ENCODE measurements at regions not wholly inside any gene's neighbourhood (a gene's known extent, or its start where the extent isn't known, plus 50 kb on each side); places are given as distances from the start of the nearest gene placed in this dataset.

- no peaks in the 10 kb centered on the region for H3K4me1 Mint-ChIP-seq
- H3K4me3 Mint-ChIP-seq = no peak overlapping the region
- no peaks in the 10 kb centered on the region for H3K27me3 ChIP-seq (ENCODE audit: control insufficient read depth in 2 of 2, insufficient read depth in 2 of 2, low read length in 2 of 2)
- H3K4me3 ChIP-seq (replicated peaks in 1 of 3; ENCODE audit: low read depth in 2 of 3, low read length in 3 of 3) = no peak overlapping the region
- H3K4me1 ChIP-seq (ENCODE audit: control insufficient read depth in 1 of 2, insufficient read depth in 2 of 2, low read length in 2 of 2) = no peaks in the 10 kb centered on the region
- H2AFZ ChIP-seq (ENCODE audit: insufficient read depth, low read depth, low read length, poor library complexity, severe bottlenecking) = no peak overlapping the region
- no peaks in the 10 kb centered on the region for H3K79me2 ChIP-seq (ENCODE audit: insufficient read depth, low read length)
- TF ChIP-seq CTCF (IDR thresholded peaks at IDR 0.05) = no peak
- H4K20me1 ChIP-seq (ENCODE audit: insufficient read depth, low read length) = no peaks in the 10 kb centered on the region
- H3K9me3 ChIP-seq (replicated peaks in 1 of 2; ENCODE audit: control insufficient read depth in 1 of 2, insufficient read depth in 1 of 2, low read length in 2 of 2) = no peaks in the 10 kb centered on the region
- no peak for DNase-seq
- intact Hi-C loops (cut with micrococcal nuclease) = no loop called here
- no peaks in the 10 kb centered on the region for H3K36me3 Mint-ChIP-seq
- peaks cover 0 to 4% (median 0%) of the 10 kb centered on the region in 7 donors for H3K9me3 Mint-ChIP-seq
- H3K27ac Mint-ChIP-seq = no peak overlapping the region
- H3K36me3 ChIP-seq (replicated peaks in 1 of 2; ENCODE audit: control insufficient read depth in 1 of 2, insufficient read depth in 2 of 2, low read length in 2 of 2) = no peaks in the 10 kb centered on the region
- H3K4me2 ChIP-seq (replicated peaks; ENCODE audit: extremely low read depth, low read length, poor library complexity, severe bottlenecking) = no peak overlapping the region
- no peak overlapping the region for H3K9ac ChIP-seq (ENCODE audit: insufficient read depth, low read length, poor library complexity, severe bottlenecking)
- H3K27ac ChIP-seq (ENCODE audit: low read depth in 1 of 2, low read length in 2 of 2) = no peak overlapping the region
- peaks cover 0 to 3% (median 1%) of the 10 kb centered on the region in 3 donors for H3K27me3 Mint-ChIP-seq (ENCODE audit: low read depth in 3 of 3)
These were observed 54.0 kb upstream of the PTPRK start for GRCh38 chr6:128574402-128574801.

- Histone ChIP-seq H3K4me2 (replicated peaks; ENCODE audit: extremely low read depth, low read length, poor library complexity, severe bottlenecking) (no peak overlapping the region), H4K20me1 (ENCODE audit: insufficient read depth, low read length) (no peaks in the 10 kb centered on the region)
These were observed 52.6 kb upstream of the PTPRK start for GRCh38 chr6:128573036-128573435.

More at GRCh38 chr6:128573036-128573435, 52.6 kb upstream of the PTPRK start:
- no peak overlapping the region for H3K27ac ChIP-seq (ENCODE audit: low read depth in 1 of 2, low read length in 2 of 2)
- H3K27ac Mint-ChIP-seq = no peak overlapping the region
- H3K36me3 Mint-ChIP-seq = no peaks in the 10 kb centered on the region
- H3K79me2 ChIP-seq (ENCODE audit: insufficient read depth, low read length) = no peaks in the 10 kb centered on the region
- H3K4me1 Mint-ChIP-seq = no peaks in the 10 kb centered on the region
- no peaks in the 10 kb centered on the region for H3K4me1 ChIP-seq (ENCODE audit: control insufficient read depth in 1 of 2, insufficient read depth in 2 of 2, low read length in 2 of 2)
- H2AFZ ChIP-seq (ENCODE audit: insufficient read depth, low read depth, low read length, poor library complexity, severe bottlenecking) = no peak overlapping the region
- no peak overlapping the region for H3K4me3 Mint-ChIP-seq
- TF ChIP-seq CTCF (IDR thresholded peaks at IDR 0.05) = no peak
- intact Hi-C loops (cut with micrococcal nuclease) = no loop called here
- peaks cover 0 to 2% of the 10 kb centered on the region in 2 donors for H3K9me3 ChIP-seq (replicated peaks in 1 of 2; ENCODE audit: control insufficient read depth in 1 of 2, insufficient read depth in 1 of 2, low read length in 2 of 2)
- H3K27me3 ChIP-seq (ENCODE audit: control insufficient read depth in 2 of 2, insufficient read depth in 2 of 2, low read length in 2 of 2) = no peaks in the 10 kb centered on the region
- H3K36me3 ChIP-seq (replicated peaks in 1 of 2; ENCODE audit: control insufficient read depth in 1 of 2, insufficient read depth in 2 of 2, low read length in 2 of 2) = no peaks in the 10 kb centered on the region
- 100% methylated on average over 1 of the region's 8 CpGs for WGBS (ENCODE audit: insufficient coverage)
- H3K4me3 ChIP-seq (replicated peaks in 1 of 3; ENCODE audit: low read depth in 2 of 3, low read length in 3 of 3) = no peak overlapping the region
- peaks cover 0 to 9% (median 2%) of the 10 kb centered on the region in 7 donors for H3K9me3 Mint-ChIP-seq
- DNase-seq = no peak
- peaks cover 1 to 3% (median 1%) of the 10 kb centered on the region in 3 donors for H3K27me3 Mint-ChIP-seq (ENCODE audit: low read depth in 3 of 3)
- no peak overlapping the region for H3K9ac ChIP-seq (ENCODE audit: insufficient read depth, low read length, poor library complexity, severe bottlenecking)
